ENCODE measurements at regions not wholly inside any gene's neighbourhood (a gene's known extent, or its start where the extent isn't known, plus 50 kb on each side); places are given as distances from the start of the nearest gene placed in this dataset.

- TF ChIP-seq CTCF (IDR thresholded peaks at IDR 0.05; ENCODE audit: poor library complexity, severe bottlenecking) = no peak
- Histone ChIP-seq H3K4me3 (ENCODE audit: severe bottlenecking) (no peak overlapping the region), H3K27me3 (ENCODE audit: insufficient read depth, poor library complexity, severe bottlenecking) (no peaks in the 10 kb centered on the region), H3K27ac (ENCODE audit: poor library complexity, severe bottlenecking) (no peak overlapping the region), H3K9me3 (ENCODE audit: severe bottlenecking) (no peaks in the 10 kb centered on the region), H3K36me3 (ENCODE audit: low read depth) (no peaks in the 10 kb centered on the region), H3K4me1 (ENCODE audit: insufficient read depth, poor library complexity, severe bottlenecking) (no peaks in the 10 kb centered on the region)
- no peak for ATAC-seq (ENCODE audit: low read depth)
- no peak for DNase-seq (ENCODE audit: low spot score)
These were observed 540.2 kb upstream of the TMEM132C start for GRCh38 chr12:127726671-127727315.

- Histone ChIP-seq H3K4me3 (ENCODE audit: severe bottlenecking) (no peak overlapping the region), H3K27me3 (ENCODE audit: insufficient read depth, poor library complexity, severe bottlenecking) (no peaks in the 10 kb centered on the region), H3K27ac (ENCODE audit: poor library complexity, severe bottlenecking) (no peak overlapping the region), H3K4me1 (ENCODE audit: insufficient read depth, poor library complexity, severe bottlenecking) (no peaks in the 10 kb centered on the region), H3K9me3 (ENCODE audit: severe bottlenecking) (no peaks in the 10 kb centered on the region), H3K36me3 (ENCODE audit: low read depth) (no peaks in the 10 kb centered on the region)
- no peak for ATAC-seq (ENCODE audit: low read depth)
- DNase-seq (ENCODE audit: low spot score) = no peak
- TF ChIP-seq CTCF (IDR thresholded peaks at IDR 0.05; ENCODE audit: poor library complexity, severe bottlenecking) = no peak
These were observed 538.7 kb upstream of the TMEM132C start for GRCh38 chr12:127728285-127728684.

- DNase-seq (ENCODE audit: low spot score) (no peak), ATAC-seq (ENCODE audit: low read depth) (no peak)
- Histone ChIP-seq H3K9me3 (ENCODE audit: severe bottlenecking) (no peaks in the 10 kb centered on the region), H3K4me3 (ENCODE audit: severe bottlenecking) (no peak overlapping the region), H3K36me3 (ENCODE audit: low read depth) (no peaks in the 10 kb centered on the region), H3K27me3 (ENCODE audit: insufficient read depth, poor library complexity, severe bottlenecking) (no peaks in the 10 kb centered on the region), H3K4me1 (ENCODE audit: insufficient read depth, poor library complexity, severe bottlenecking) (no peaks in the 10 kb centered on the region), H3K27ac (ENCODE audit: poor library complexity, severe bottlenecking) (no peak overlapping the region)
- no peak for TF ChIP-seq CTCF (IDR thresholded peaks at IDR 0.05; ENCODE audit: poor library complexity, severe bottlenecking)
These were observed 538.2 kb upstream of the TMEM132C start for GRCh38 chr12:127728729-127729128.

GRCh38 chr12:127729381-127729780 is 537.6 kb upstream of the TMEM132C start:
- DNase-seq (ENCODE audit: low spot score) = no peak
- Histone ChIP-seq H3K4me3 (ENCODE audit: severe bottlenecking) (no peak overlapping the region), H3K27ac (ENCODE audit: poor library complexity, severe bottlenecking) (no peak overlapping the region), H3K27me3 (ENCODE audit: insufficient read depth, poor library complexity, severe bottlenecking) (no peaks in the 10 kb centered on the region), H3K36me3 (ENCODE audit: low read depth) (no peaks in the 10 kb centered on the region), H3K4me1 (ENCODE audit: insufficient read depth, poor library complexity, severe bottlenecking) (no peaks in the 10 kb centered on the region), H3K9me3 (ENCODE audit: severe bottlenecking) (no peaks in the 10 kb centered on the region)
- ATAC-seq (ENCODE audit: low read depth) = no peak
- no peak for TF ChIP-seq CTCF (IDR thresholded peaks at IDR 0.05; ENCODE audit: poor library complexity, severe bottlenecking)

DNA sequence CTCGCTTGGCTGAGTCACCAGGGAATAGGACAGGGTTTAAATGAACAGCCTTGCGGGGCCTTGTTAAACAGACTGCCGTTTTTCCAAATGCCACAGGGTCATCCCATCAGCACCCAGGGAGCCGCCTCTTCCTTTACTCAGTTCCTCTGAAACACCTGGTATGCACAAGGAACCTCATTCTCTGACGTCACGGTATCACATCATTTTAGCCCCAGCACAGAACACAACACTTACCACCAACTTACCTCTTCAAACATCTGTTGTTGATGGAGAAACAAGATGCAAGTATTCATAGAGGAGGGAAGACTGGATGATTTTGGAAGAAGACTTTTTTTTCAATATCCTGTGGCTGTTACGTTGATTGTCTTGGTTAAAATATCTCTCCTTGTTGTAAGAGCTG is 535.3 kb upstream of the TMEM132C start:
- H3K27ac ChIP-seq (ENCODE audit: poor library complexity, severe bottlenecking) = no peak overlapping the region

More for the DNA sequence above, 535.3 kb upstream of the TMEM132C start:
- Histone ChIP-seq H3K9me3 (ENCODE audit: severe bottlenecking) (no peaks in the 10 kb centered on the region), H3K36me3 (ENCODE audit: low read depth) (no peaks in the 10 kb centered on the region), H3K4me3 (ENCODE audit: severe bottlenecking) (no peak overlapping the region), H3K27me3 (ENCODE audit: insufficient read depth, poor library complexity, severe bottlenecking) (no peaks in the 10 kb centered on the region), H3K4me1 (ENCODE audit: insufficient read depth, poor library complexity, severe bottlenecking) (no peaks in the 10 kb centered on the region)
- DNase-seq (ENCODE audit: low spot score) = no peak
- ATAC-seq (ENCODE audit: low read depth) = no peak
- TF ChIP-seq CTCF (IDR thresholded peaks at IDR 0.05; ENCODE audit: poor library complexity, severe bottlenecking) = no peak
